ENCODE measurements at regions not wholly inside any gene's neighbourhood (a gene's known extent, or its start where the extent isn't known, plus 50 kb on each side); places are given as distances from the start of the nearest gene placed in this dataset.

DNA sequence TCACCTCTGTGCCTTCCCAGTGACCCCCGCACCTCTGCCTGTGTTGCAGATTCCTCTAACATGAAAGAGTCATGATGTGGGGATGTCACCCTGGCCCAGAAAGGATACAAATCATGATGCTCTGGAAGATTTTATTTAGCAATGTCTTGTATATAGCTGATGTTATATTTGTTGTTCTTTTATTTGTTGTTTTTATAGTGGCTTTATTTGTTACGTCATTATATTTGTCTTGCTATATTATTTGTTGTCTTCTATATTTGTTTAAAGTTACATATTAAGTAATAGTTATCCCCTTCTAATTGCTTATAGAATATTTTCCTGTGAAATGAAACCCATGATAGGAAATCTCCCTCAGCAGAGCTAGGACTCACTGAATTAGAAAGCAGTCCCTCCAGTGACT lies 1149.2 kb downstream of the UQCRFS1 start:
- TF ChIP-seq, protein P1, sequence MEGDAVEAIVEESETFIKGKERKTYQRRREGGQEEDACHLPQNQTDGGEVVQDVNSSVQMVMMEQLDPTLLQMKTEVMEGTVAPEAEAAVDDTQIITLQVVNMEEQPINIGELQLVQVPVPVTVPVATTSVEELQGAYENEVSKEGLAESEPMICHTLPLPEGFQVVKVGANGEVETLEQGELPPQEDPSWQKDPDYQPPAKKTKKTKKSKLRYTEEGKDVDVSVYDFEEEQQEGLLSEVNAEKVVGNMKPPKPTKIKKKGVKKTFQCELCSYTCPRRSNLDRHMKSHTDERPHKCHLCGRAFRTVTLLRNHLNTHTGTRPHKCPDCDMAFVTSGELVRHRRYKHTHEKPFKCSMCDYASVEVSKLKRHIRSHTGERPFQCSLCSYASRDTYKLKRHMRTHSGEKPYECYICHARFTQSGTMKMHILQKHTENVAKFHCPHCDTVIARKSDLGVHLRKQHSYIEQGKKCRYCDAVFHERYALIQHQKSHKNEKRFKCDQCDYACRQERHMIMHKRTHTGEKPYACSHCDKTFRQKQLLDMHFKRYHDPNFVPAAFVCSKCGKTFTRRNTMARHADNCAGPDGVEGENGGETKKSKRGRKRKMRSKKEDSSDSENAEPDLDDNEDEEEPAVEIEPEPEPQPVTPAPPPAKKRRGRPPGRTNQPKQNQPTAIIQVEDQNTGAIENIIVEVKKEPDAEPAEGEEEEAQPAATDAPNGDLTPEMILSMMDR (IDR thresholded peaks at IDR 0.05) = no peak
- TF ChIP-seq POLR2A (IDR thresholded peaks at IDR 0.05) = no peak
